T-helper 22 cell (primary cell): ENCODE measurements at regions not wholly inside any gene's neighbourhood (a gene's known extent, or its start where the extent isn't known, plus 50 kb on each side); places are given as distances from the start of the nearest gene placed in this dataset.
"Not testable (repeated sequence)": the region's sequence is repeated elsewhere in the genome, so short reads cannot be mapped to it uniquely, and the experiment has no call there.

Experiments used
- DNase-seq: peaks from one replicate; pipeline ENCODE4 v3.0.0-alpha.2; 2020; ENCODE audit warnings: low read depth

GRCh38 chr2:56806924-56807323 lies 623.1 kb downstream of the CCDC85A start:
- DNase-seq: no peak

GRCh38 chr2:56807861-56808260 lies 624.1 kb downstream of the CCDC85A start:
- DNase-seq: no peak

GRCh38 chr2:56811401-56811800 lies 627.6 kb downstream of the CCDC85A start:
- no peak for DNase-seq

- DNase-seq: no peak
Observed at GRCh38 chr2:56812432-56812831, 628.6 kb downstream of the CCDC85A start.

GRCh38 chr2:56813490-56813889 lies 629.7 kb downstream of the CCDC85A start:
- DNase-seq: no peak

GRCh38 chr2:56816666-56817065 lies 632.9 kb downstream of the CCDC85A start:
- no peak for DNase-seq

GRCh38 chr2:56831780-56832179 lies 648.0 kb downstream of the CCDC85A start:
- no peak for DNase-seq

GRCh38 chr2:56834686-56835085 lies 650.9 kb downstream of the CCDC85A start:
- no peak for DNase-seq

- not testable (repeated sequence) for DNase-seq
Observed at GRCh38 chr2:56840009-56840408, 656.2 kb downstream of the CCDC85A start.

- DNase-seq: no peak
Observed at GRCh38 chr2:56860991-56861390, 677.2 kb downstream of the CCDC85A start.

- DNase-seq: no peak
Observed at GRCh38 chr2:56871644-56872043, 687.9 kb downstream of the CCDC85A start.

- DNase-seq: no peak
Observed at GRCh38 chr2:56874717-56875116, 690.9 kb downstream of the CCDC85A start.

GRCh38 chr2:56889738-56890137 lies 705.9 kb downstream of the CCDC85A start:
- no peak for DNase-seq

- no peak for DNase-seq
Observed at GRCh38 chr2:56892382-56892781, 708.6 kb downstream of the CCDC85A start.

- no peak for DNase-seq
Observed at GRCh38 chr2:56898986-56899385, 715.2 kb downstream of the CCDC85A start.

GRCh38 chr2:56912490-56912889 lies 728.7 kb downstream of the CCDC85A start:
- DNase-seq: no peak

- no peak for DNase-seq
Observed at GRCh38 chr2:56918790-56919189, 735.0 kb downstream of the CCDC85A start.

GRCh38 chr2:56933976-56934375 lies 750.2 kb downstream of the CCDC85A start:
- DNase-seq: no peak

- no peak for DNase-seq
Observed at GRCh38 chr2:56934866-56935265, 751.1 kb downstream of the CCDC85A start.

GRCh38 chr2:56940054-56940453 lies 756.3 kb downstream of the CCDC85A start:
- no peak for DNase-seq

GRCh38 chr2:56952871-56953270 lies 769.1 kb downstream of the CCDC85A start:
- no peak for DNase-seq

- no peak for DNase-seq
Observed at GRCh38 chr2:56960581-56960980, 776.8 kb downstream of the CCDC85A start.

GRCh38 chr2:56962673-56963072 lies 778.9 kb downstream of the CCDC85A start:
- DNase-seq: no peak

GRCh38 chr2:56969513-56969912 lies 785.7 kb downstream of the CCDC85A start:
- DNase-seq: no peak

GRCh38 chr2:56971383-56971974 lies 787.7 kb downstream of the CCDC85A start:
- DNase-seq: no peak
